GM03348 (cell line): ENCODE measurements at regions not wholly inside any gene's neighbourhood (a gene's known extent, or its start where the extent isn't known, plus 50 kb on each side); places are given as distances from the start of the nearest gene placed in this dataset.

Experiments used
- DNase-seq: peaks from one replicate; pipeline ENCODE4 v3.0.0; 2012; ENCODE audit warnings: low spot score

DNA sequence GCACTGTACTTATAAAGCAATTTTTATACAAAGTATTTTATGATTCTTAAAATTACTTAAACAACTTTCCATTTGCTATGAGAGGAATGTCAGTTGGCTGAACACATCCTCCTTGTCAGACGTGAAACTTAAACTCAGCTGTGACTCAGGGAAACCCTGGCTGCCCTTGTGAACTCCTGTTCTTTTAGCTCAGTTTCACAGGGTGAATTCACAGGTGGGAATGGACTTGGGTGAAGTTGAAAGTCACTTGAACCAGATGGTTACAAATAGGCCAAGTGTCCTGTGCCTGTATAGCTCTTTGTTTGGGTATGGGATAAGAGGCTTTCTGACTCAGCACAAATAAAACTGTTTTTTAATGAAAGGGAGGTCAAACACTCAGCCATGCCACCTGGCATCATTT lies 67.4 kb upstream of the FAM47B start:
- DNase-seq = peak; percentile 16

DNA sequence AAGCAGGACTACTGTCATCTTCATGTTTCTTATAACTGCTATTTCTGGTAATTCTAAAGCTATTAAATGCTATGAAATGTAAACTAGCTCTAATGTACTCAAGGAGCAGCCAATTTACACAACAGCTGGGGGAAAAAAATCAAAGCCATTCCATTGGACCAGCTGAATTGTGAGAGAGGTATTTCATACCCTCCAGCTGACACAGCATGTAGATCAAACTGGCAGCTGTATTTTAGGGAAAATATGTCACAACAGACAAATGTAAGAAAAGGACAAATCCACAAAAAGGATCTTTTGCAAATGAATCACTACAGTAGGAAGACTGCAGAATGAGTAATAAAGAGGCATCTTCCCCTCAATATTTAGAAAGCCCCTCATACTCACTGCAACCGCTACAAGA lies 65.2 kb upstream of the FAM47B start:
- peak; percentile 26 for DNase-seq

DNA sequence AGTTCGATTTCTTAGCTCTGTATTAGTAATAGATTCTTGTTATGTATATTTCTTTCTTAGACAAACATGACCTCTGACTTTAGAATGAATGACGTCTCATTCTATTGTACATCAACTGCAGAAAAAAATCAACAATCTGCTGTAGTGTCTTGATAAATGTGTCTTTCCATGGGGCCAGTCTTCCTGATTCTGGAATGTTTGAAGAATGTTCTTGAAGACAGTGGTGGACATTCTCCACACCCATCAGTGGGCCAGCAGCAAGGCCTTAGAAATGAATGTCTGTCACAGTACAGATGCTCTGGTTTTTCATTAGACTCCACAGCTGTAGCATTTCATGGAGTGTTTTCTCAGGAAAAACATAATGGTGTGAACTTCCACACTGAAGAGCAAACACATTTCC lies 63.2 kb upstream of the FAM47B start:
- no peak for DNase-seq

DNA sequence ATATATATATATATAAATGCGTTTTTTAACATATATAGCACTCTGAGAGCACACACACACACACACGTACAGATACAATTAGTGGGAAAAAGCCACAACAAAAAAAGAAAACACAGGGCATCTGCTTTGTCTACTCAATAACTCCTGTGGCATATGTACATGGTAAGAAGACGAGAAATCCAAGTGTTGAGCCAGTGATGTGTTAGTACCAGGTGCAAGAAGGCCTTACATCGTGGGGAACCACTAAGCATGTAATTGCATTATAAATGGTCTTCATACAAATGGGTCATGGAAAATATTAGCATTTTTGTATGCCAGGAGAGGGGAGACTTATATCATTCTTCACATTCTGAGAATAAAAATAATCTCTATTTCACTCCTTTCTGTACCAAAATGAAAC lies 62.7 kb upstream of the FAM47B start:
- DNase-seq = no peak

DNA sequence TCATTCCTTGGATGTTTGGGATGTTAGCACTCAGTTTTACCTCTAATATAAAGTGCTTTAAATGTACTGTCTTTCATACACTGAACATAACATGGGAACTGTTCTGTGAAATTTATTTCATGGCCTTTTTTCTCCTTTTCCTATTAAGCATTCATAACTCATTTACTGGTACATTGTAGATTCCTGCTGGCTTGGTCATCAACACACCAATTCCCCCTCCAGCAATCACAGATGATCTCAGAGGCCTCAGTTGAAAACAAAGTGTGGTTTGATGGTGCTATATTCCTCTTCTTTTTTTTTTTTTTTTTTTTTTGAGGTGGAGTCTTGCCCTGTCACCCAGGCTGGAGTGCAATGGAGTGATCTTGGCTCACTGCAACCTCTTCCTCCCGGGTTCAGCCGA lies 61.9 kb upstream of the FAM47B start:
- peak; percentile 43 for DNase-seq

DNA sequence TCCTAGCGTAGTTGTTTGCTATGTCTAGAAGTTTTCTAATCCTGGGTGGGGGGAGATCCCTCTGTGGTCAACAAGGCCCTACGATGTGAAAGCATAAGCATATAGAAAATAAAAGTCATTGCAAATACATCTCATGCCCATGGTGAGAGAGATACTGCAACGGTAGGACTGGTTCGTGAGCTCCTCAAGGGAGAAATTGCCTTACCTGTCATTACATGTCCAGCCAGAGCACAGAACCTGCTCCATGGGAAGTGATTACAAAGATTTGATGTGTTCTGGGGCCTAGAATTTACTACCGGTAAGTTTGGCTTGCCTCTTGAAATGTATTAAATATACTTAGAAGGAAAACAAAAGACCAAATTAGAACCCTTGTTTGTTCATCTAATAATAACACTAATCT lies 60.9 kb upstream of the FAM47B start:
- DNase-seq = no peak

DNA sequence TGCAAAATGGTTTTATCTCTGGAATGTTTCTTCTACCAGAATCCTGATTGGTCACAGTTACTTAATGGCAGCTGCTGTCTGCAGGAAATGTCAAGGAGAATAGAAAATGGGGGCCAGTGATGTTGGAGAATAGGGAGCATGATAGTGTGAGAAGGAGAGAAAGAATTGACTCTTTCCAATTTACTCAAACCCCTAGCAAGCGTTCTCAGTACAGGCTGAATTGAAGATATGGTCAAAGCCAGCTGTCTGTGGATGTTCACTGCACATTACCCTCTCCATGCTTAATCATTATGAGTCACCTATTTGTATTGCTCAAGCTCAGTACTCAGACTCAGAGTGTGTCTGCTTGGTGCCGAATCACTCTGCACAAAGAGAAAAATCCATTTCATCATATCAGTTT lies 57.8 kb upstream of the FAM47B start:
- DNase-seq = peak; percentile 56

DNA sequence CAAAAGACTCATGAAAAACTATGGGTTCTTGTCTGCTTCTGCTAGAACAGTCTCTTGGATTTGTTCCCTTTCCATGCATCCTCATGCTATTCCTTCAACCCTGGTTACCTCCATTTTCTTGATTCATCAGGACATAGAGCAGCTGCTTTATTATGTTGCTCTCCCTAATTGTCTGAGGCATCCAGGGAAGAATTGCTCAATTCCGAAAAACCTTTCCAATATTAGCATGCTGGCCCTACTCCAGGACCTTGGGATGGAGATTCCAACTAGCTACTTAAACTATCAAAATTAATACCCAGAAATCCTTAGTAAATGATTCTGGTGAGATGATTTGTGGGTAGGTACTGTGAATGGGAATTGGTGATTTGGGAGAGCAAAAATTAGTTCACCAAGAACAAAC lies 56.6 kb upstream of the FAM47B start:
- DNase-seq = no peak

DNA sequence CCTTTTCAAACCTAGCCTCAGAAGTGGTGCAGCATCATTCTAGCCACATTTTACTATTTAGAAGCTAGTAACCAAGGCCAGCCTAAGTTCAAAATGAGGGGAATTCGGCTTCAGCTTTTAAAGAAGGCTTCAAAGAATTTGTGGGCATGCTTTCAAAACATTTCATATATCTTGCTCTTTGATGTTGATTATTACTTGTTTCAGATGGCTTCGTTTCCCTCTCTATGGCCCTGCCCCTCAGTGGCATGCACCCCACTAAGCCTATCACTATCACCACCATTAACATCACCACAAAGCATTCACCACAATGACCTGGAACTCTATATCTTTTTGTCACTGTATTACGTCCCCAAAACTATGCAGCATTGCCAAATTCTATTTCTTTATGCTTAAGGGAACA lies 51.2 kb upstream of the FAM47B start:
- DNase-seq = no peak
